Breast epithelium (tissue), 4 donors: ENCODE measurements at regions not wholly inside any gene's neighbourhood (a gene's known extent, or its start where the extent isn't known, plus 50 kb on each side); places are given as distances from the start of the nearest gene placed in this dataset.

Experiments
- DNase-seq, 2 donors: peaks; one replicate each; pipeline ENCODE4 v3.0.0-alpha.2; 2019; ENCODE audit warnings: low spot score in 2 of 2
- H3K27ac ChIP-seq, 2 donors: fragments of 200-600 bp; sonication (generic) in 1 of 2; one replicate each; pipeline ENCODE4 v1.5.1; 2016 to 2019; ENCODE audit warnings: mild to moderate bottlenecking in 1 of 2
- H3K27me3 ChIP-seq, 2 donors: fragments of 200-600 bp; sonication (generic) in 1 of 2; one replicate each; pipeline versions ENCODE4 v1.5.1 to v1.6.0; 2017 to 2019; ENCODE audit warnings: control low read depth in 1 of 2, mild to moderate bottlenecking in 1 of 2
- H3K36me3 ChIP-seq: fragments of 200-600 bp; one replicate; pipeline ENCODE4 v1.5.1; 2019
- H3K4me1 ChIP-seq, 2 donors: fragments of 200-600 bp; sonication (generic); one replicate each; pipeline ENCODE4 v1.5.1; 2016 to 2019; ENCODE audit warnings: control low read depth in 1 of 2
- H3K4me3 ChIP-seq, 3 donors: fragments of 200-600 bp; sonication (generic); 1 replicate in 2 of 3; 2 replicates in 1 of 3; pipeline ENCODE4 v1.5.1; 2016 to 2019; ENCODE audit warnings: mild to moderate bottlenecking in 3 of 3, moderate library complexity in 2 of 3
- H3K9me3 ChIP-seq, 2 donors: fragments of 200-600 bp; sonication (generic) in 1 of 2; one replicate each; pipeline ENCODE4 v1.5.1; 2016 to 2019; ENCODE audit warnings: control low read depth in 1 of 2
- POLR2A ChIP-seq: fragments of 450-650 bp; IDR thresholded peaks from one replicate; pipeline ENCODE4 v1.6.1; 2016; ENCODE audit warnings: antibody characterized with exemption, mild to moderate bottlenecking, moderate library complexity
- POLR2AphosphoS5 ChIP-seq, 3 donors: sonication (generic); formaldehyde crosslinking; IDR thresholded peaks; one replicate each; pipeline ENCODE4 v1.6.1; 2017; ENCODE audit warnings: antibody characterized with exemption in 3 of 3
- intact Hi-C: fragments of 100-400 bp; cut with DNase I; formaldehyde crosslinking; loops from one replicate; pipeline ENCODE4 v1.15.1; 2023; ENCODE audit warnings: low total_unique reads
- TF ChIP-seq, protein P1 (sequence below), 3 donors: fragments of 450-650 bp; IDR thresholded peaks; one replicate each; pipeline ENCODE4 v1.5.1; 2016 to 2017; ENCODE audit warnings: antibody characterized with exemption in 3 of 3, mild to moderate bottlenecking in 3 of 3, moderate library complexity in 3 of 3

DNA sequence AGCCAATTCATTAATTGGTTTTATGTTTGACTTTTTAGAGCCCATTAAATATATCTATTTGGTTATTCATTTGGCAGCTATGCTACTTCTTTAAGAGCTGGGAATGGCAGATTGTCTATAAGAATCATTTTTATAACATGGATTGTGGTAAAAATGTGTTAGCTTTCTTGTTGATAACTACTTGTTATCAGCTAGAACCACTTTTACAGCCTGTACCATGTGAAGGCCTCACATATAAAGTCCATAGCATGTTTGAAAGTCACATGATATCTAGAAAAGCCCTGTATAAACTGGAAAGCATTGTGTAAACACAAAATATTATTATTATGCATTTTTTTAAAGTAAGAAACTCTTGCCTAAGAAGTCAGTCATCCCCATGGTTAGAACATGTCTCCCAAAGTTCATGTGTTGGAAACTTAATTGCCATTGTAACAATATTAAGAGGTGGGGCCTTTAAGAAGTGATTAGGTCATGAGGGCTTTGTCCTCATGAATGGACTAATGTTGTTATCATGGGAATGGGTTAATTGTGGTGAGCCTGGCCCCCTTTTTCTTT is 110.9 kb upstream of the BMP2K start:
- DNase-seq, result no peak
- H3K4me1 ChIP-seq, result no peaks in the 10 kb centered on the region
- no peaks in the 10 kb centered on the region for H3K27me3 ChIP-seq
- H3K27ac ChIP-seq, result no peak overlapping the region
- intact Hi-C loops, result no loop called here
- TF ChIP-seq, protein P1, sequence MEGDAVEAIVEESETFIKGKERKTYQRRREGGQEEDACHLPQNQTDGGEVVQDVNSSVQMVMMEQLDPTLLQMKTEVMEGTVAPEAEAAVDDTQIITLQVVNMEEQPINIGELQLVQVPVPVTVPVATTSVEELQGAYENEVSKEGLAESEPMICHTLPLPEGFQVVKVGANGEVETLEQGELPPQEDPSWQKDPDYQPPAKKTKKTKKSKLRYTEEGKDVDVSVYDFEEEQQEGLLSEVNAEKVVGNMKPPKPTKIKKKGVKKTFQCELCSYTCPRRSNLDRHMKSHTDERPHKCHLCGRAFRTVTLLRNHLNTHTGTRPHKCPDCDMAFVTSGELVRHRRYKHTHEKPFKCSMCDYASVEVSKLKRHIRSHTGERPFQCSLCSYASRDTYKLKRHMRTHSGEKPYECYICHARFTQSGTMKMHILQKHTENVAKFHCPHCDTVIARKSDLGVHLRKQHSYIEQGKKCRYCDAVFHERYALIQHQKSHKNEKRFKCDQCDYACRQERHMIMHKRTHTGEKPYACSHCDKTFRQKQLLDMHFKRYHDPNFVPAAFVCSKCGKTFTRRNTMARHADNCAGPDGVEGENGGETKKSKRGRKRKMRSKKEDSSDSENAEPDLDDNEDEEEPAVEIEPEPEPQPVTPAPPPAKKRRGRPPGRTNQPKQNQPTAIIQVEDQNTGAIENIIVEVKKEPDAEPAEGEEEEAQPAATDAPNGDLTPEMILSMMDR (IDR thresholded peaks at IDR 0.05), result no peak
- no peak for TF ChIP-seq POLR2A
- TF ChIP-seq POLR2AphosphoS5 (IDR thresholded peaks at IDR 0.05), result no peak
- H3K36me3 ChIP-seq, result no peaks in the 10 kb centered on the region
- H3K9me3 ChIP-seq, result no peaks in the 10 kb centered on the region
- no peak overlapping the region for H3K4me3 ChIP-seq

DNA sequence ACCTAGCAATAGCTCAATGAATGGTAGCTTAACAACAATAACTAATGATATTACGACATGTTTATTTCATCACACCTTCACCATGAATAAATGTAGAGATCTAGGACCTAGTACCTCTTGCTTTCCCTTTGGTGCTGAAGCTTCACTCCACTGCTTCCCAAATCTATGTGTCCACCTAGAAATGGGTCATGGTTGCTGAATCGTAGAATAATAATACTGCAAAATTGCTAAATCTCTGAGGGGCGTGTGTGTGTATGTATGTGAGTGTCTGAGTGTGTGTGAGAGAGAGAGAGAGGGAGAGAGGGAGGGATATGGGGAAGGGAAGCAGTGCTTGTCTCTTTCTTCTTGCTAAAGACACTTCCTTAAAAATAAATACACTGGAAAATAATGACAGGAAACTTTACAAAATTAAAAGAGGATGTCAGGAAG is 109.3 kb upstream of the BMP2K start:
- intact Hi-C loops, result no loop called here
- H3K27ac ChIP-seq, result peak overlapping the region in 1 of 2 donors; percentile 15
- no peak for DNase-seq

DNA sequence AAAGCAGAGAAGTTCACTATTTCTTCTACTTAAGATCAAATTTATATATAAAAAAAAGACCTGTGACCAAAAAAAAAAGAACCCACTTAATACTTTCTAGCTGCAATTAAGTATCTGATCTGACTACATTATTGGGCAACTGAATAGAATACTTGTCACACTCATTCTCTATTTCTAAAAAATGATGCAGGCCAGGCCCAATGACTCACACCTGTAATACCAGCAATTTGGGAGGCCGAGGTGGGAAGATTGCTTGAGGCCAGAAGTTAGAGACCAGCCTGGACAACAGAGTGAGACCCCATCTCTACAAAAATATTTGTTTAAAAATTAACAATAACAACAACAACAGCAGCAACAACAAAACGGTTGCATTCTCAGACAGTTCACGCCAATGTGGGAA is 108.8 kb upstream of the BMP2K start:
- Histone ChIP-seq H3K4me3 (no peak overlapping the region), H3K9me3 (no peaks in the 10 kb centered on the region), H3K36me3 (no peaks in the 10 kb centered on the region), H3K27me3 (no peaks in the 10 kb centered on the region), H3K27ac (no peak overlapping the region), H3K4me1 (no peaks in the 10 kb centered on the region)
- intact Hi-C loops, result no loop called here
- DNase-seq, result no peak
- TF ChIP-seq POLR2A, result no peak

More for the DNA sequence above, 109.3 kb upstream of the BMP2K start:
- Histone ChIP-seq H3K9me3 (no peaks in the 10 kb centered on the region), H3K4me3 (no peak overlapping the region), H3K4me1 (no peaks in the 10 kb centered on the region), H3K27me3 (no peaks in the 10 kb centered on the region), H3K36me3 (no peaks in the 10 kb centered on the region)
- TF ChIP-seq POLR2A, result no peak
- TF ChIP-seq, protein P1 (IDR thresholded peaks at IDR 0.05), result no peak
- no peak for TF ChIP-seq POLR2AphosphoS5 (IDR thresholded peaks at IDR 0.05)

DNA sequence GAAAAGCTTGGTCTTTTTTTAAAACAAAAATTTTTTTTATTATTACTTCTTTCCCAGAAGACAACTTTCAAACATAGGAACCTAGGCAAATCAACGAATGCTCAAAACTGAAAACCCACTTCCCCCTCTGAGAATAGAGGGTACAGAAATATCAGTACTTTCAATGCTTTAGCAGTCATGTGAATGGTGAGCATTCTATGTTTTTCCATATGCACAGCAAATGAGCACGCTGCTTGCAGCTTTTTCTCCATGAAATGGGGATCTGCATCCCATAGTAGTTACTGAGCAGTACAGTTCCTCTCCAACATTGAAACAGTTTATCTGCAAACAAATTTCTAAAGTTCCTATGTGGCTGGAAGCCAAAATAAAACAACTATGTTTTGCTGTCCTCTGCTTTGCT is 108.4 kb upstream of the BMP2K start:
- TF ChIP-seq, protein P1 (IDR thresholded peaks at IDR 0.05), result no peak
- no peak for TF ChIP-seq POLR2AphosphoS5 (IDR thresholded peaks at IDR 0.05)
- no peak for TF ChIP-seq POLR2A
- intact Hi-C loops, result no loop called here
- no peaks in the 10 kb centered on the region for H3K9me3 ChIP-seq
- no peak for DNase-seq
- H3K27me3 ChIP-seq, result no peaks in the 10 kb centered on the region
- no peaks in the 10 kb centered on the region for H3K4me1 ChIP-seq
- H3K4me3 ChIP-seq, result no peak overlapping the region
- no peaks in the 10 kb centered on the region for H3K36me3 ChIP-seq
- no peak overlapping the region for H3K27ac ChIP-seq

DNA sequence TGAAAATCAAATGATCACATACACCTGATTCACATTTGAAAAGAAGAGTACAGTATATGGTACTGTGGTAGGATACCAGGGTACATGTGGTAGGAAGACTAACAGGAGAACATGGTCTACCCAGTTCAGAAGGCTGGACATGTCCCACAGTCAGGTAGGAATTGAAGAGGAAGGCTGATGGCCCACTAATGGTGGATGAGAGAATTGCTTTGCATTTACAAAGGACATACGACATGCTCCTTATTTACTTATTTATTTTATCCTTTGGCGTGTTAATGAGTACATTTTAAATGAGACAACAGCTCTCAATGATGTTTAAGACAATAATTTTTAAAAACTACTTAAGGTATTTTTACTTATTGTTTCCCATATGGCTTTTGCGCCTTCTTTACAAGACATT is 106.7 kb upstream of the BMP2K start:
- no peaks in the 10 kb centered on the region for H3K36me3 ChIP-seq
- no peak for DNase-seq
- H3K4me3 ChIP-seq, result no peak overlapping the region
- H3K4me1 ChIP-seq, result no peaks in the 10 kb centered on the region
- H3K27ac ChIP-seq, result no peak overlapping the region
- TF ChIP-seq POLR2A, result no peak
- TF ChIP-seq, protein P1 (IDR thresholded peaks at IDR 0.05), result no peak
- no peaks in the 10 kb centered on the region for H3K27me3 ChIP-seq
- intact Hi-C loops, result no loop called here
- no peaks in the 10 kb centered on the region for H3K9me3 ChIP-seq
